ENCODE measurements at regions not wholly inside any gene's neighbourhood (a gene's known extent, or its start where the extent isn't known, plus 50 kb on each side); places are given as distances from the start of the nearest gene placed in this dataset.

DNA sequence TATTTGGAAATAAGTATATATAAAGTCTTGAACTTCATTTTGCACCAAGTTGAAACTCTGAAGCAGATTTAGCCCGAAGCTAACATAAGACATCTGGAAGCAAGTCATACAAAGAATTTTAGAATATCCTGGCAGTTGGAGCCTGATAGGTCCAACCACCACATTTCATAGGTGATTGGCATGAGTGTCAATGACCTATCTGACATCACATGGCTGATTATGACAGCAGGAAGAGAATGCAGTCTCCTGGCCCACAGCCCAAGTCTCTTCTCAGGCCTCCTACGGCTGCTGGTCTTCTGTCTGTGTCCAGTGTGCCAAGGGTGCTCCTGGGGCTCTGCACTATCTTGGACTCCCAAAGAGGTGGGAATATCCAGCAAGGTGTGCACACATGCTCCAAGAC is 325.7 kb upstream of the ACVR2A start:
- no peak for TF ChIP-seq EZH2phosphoT487 (IDR thresholded peaks at IDR 0.05; ENCODE audit: unreplicated experiment)
- TF ChIP-seq, protein P1, sequence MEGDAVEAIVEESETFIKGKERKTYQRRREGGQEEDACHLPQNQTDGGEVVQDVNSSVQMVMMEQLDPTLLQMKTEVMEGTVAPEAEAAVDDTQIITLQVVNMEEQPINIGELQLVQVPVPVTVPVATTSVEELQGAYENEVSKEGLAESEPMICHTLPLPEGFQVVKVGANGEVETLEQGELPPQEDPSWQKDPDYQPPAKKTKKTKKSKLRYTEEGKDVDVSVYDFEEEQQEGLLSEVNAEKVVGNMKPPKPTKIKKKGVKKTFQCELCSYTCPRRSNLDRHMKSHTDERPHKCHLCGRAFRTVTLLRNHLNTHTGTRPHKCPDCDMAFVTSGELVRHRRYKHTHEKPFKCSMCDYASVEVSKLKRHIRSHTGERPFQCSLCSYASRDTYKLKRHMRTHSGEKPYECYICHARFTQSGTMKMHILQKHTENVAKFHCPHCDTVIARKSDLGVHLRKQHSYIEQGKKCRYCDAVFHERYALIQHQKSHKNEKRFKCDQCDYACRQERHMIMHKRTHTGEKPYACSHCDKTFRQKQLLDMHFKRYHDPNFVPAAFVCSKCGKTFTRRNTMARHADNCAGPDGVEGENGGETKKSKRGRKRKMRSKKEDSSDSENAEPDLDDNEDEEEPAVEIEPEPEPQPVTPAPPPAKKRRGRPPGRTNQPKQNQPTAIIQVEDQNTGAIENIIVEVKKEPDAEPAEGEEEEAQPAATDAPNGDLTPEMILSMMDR (conservative IDR thresholded peaks at IDR 0.05; ENCODE audit: low read depth in 2 of 2): no peak
- TF ChIP-seq EZH2 (IDR thresholded peaks at IDR 0.05; ENCODE audit: low read depth, unreplicated experiment): no peak
- no peak for TF ChIP-seq JUNB (IDR thresholded peaks at IDR 0.05; ENCODE audit: unreplicated experiment)
- no peak for TF ChIP-seq POLR2AphosphoS5 (IDR thresholded peaks at IDR 0.05; ENCODE audit: low read depth)

Measured in GM23338 (cell line).